ENCODE measurements at regions not wholly inside any gene's neighbourhood (a gene's known extent, or its start where the extent isn't known, plus 50 kb on each side); places are given as distances from the start of the nearest gene placed in this dataset.

DNA sequence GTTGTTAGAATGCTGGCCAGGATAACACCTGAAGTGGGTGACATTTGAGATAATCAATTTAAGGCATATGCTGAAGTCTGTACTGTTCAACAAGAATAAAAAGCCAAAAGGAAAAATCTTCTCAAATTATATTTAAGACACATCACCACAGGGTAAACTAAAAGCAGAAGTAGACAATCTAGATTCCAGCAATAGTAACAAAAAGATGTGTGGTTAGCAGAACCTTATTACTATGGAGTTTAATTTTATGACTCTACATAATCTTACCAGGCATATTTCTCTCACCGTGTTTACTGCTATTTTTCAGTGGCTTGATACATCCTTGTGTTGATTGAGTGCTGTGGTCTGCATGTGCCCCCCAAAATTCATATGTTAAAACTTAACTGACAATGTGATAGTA is 300.4 kb upstream of the ZP4 start:
- TF ChIP-seq, protein P1, sequence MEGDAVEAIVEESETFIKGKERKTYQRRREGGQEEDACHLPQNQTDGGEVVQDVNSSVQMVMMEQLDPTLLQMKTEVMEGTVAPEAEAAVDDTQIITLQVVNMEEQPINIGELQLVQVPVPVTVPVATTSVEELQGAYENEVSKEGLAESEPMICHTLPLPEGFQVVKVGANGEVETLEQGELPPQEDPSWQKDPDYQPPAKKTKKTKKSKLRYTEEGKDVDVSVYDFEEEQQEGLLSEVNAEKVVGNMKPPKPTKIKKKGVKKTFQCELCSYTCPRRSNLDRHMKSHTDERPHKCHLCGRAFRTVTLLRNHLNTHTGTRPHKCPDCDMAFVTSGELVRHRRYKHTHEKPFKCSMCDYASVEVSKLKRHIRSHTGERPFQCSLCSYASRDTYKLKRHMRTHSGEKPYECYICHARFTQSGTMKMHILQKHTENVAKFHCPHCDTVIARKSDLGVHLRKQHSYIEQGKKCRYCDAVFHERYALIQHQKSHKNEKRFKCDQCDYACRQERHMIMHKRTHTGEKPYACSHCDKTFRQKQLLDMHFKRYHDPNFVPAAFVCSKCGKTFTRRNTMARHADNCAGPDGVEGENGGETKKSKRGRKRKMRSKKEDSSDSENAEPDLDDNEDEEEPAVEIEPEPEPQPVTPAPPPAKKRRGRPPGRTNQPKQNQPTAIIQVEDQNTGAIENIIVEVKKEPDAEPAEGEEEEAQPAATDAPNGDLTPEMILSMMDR (IDR thresholded peaks at IDR 0.05), result no peak
- DNase-seq, result no peak
- H3K9me3 ChIP-seq, result no peaks in the 10 kb centered on the region
- H3K4me3 ChIP-seq, result no peak overlapping the region
- H3K9ac ChIP-seq (ENCODE audit: low read depth in 2 of 2, low read length in 2 of 2), result no peak overlapping the region
- intact Hi-C loops (cut with DNase I), result no loop called here
- H3K4me1 ChIP-seq, result no peaks in the 10 kb centered on the region
- H3K27me3 ChIP-seq, result no peaks in the 10 kb centered on the region
- no peaks in the 10 kb centered on the region for H3K36me3 ChIP-seq
- no peak overlapping the region for H3K27ac ChIP-seq

DNA sequence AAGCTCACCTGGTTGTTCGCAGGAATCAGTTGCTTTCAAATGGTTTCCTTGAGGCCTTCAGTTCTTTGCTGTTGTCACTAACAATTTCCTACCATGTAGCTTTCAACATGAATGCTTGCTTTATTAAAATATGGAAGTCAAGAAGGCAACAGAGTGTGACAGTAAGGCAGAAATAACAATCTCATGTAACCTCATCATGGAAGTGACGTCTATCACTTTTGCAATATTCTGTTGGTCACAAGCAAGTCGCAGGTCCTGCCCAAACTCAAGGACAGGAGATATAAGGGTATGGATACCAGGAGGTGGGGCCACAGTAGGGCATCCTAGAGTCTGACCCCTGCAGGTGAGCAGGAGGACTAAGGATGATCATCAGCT is 296.8 kb upstream of the ZP4 start:
- Histone ChIP-seq H3K9ac (ENCODE audit: low read depth in 2 of 2, low read length in 2 of 2) (no peak overlapping the region), H3K27ac (no peak overlapping the region), H3K27me3 (no peaks in the 10 kb centered on the region), H3K4me3 (no peak overlapping the region), H3K9me3 (no peaks in the 10 kb centered on the region), H3K36me3 (no peaks in the 10 kb centered on the region), H3K4me1 (no peaks in the 10 kb centered on the region)
- intact Hi-C loops (cut with DNase I), result no loop called here
- DNase-seq, result no peak
- TF ChIP-seq, protein P1 (IDR thresholded peaks at IDR 0.05), result no peak

- no peak overlapping the region for H3K9ac ChIP-seq (ENCODE audit: low read depth in 2 of 2, low read length in 2 of 2)
- H3K27ac ChIP-seq, result no peak overlapping the region
- H3K36me3 ChIP-seq, result no peaks in the 10 kb centered on the region
- no peaks in the 10 kb centered on the region for H3K4me1 ChIP-seq
- TF ChIP-seq, protein P1 (IDR thresholded peaks at IDR 0.05), result no peak
- DNase-seq, result no peak
- no peaks in the 10 kb centered on the region for H3K27me3 ChIP-seq
- no peak overlapping the region for H3K4me3 ChIP-seq
- intact Hi-C loops (cut with DNase I), result no loop called here
- H3K9me3 ChIP-seq, result no peaks in the 10 kb centered on the region
Measured at GRCh38 chr1:238186887-238187574, 296.3 kb upstream of the ZP4 start.

GRCh38 chr1:238177960-238178645 is 287.4 kb upstream of the ZP4 start:
- Histone ChIP-seq H3K27me3 (no peaks in the 10 kb centered on the region), H3K9me3 (no peaks in the 10 kb centered on the region), H3K9ac (ENCODE audit: low read depth in 2 of 2, low read length in 2 of 2) (no peak overlapping the region), H3K27ac (no peak overlapping the region), H3K36me3 (no peaks in the 10 kb centered on the region), H3K4me3 (no peak overlapping the region), H3K4me1 (no peaks in the 10 kb centered on the region)
- TF ChIP-seq, protein P1 (IDR thresholded peaks at IDR 0.05), result no peak
- no peak for DNase-seq
- intact Hi-C loops (cut with DNase I), result no loop called here

- Histone ChIP-seq H3K36me3 (no peaks in the 10 kb centered on the region), H3K9me3 (no peaks in the 10 kb centered on the region), H3K4me1 (no peaks in the 10 kb centered on the region), H3K4me3 (no peak overlapping the region), H3K9ac (ENCODE audit: low read depth in 2 of 2, low read length in 2 of 2) (no peak overlapping the region), H3K27ac (no peak overlapping the region), H3K27me3 (no peaks in the 10 kb centered on the region)
- intact Hi-C loops (cut with DNase I), result no loop called here
- DNase-seq, result no peak
- TF ChIP-seq, protein P1 (IDR thresholded peaks at IDR 0.05), result no peak
Measured at GRCh38 chr1:238177351-238177750, 286.6 kb upstream of the ZP4 start.

All from colonic mucosa (tissue), 4 donors.